ENCODE measurements at regions not wholly inside any gene's neighbourhood (a gene's known extent, or its start where the extent isn't known, plus 50 kb on each side); places are given as distances from the start of the nearest gene placed in this dataset.

DNA sequence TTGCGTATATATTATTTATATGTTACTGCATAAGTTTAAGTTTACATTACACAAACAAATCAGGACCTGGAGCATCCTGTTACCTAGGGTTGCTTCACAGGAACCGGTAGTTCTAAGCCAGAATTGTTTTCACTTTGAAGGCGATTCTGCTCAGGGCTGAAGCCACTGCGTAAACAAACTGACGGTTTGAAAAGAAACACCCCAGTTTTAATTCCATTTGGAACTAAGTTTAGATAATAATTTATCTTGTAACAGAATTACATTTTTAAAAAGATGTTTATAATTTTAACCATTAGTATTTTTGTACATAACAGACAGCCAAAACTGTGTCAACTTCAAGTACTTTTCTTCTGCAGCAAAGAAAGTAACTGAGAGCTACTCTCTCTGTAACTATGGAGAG lies 282.1 kb upstream of the LYPLAL1 start:
- H3K4me3 ChIP-seq (ENCODE audit: low read depth, low read length), result no peak overlapping the region
- in situ Hi-C loops (cut with HindIII; ENCODE audit: low sequenced_read_pairs), result no loop called here
- DNase-seq (ENCODE audit: low read depth, low spot score), result no peak
- TF ChIP-seq, protein P1, sequence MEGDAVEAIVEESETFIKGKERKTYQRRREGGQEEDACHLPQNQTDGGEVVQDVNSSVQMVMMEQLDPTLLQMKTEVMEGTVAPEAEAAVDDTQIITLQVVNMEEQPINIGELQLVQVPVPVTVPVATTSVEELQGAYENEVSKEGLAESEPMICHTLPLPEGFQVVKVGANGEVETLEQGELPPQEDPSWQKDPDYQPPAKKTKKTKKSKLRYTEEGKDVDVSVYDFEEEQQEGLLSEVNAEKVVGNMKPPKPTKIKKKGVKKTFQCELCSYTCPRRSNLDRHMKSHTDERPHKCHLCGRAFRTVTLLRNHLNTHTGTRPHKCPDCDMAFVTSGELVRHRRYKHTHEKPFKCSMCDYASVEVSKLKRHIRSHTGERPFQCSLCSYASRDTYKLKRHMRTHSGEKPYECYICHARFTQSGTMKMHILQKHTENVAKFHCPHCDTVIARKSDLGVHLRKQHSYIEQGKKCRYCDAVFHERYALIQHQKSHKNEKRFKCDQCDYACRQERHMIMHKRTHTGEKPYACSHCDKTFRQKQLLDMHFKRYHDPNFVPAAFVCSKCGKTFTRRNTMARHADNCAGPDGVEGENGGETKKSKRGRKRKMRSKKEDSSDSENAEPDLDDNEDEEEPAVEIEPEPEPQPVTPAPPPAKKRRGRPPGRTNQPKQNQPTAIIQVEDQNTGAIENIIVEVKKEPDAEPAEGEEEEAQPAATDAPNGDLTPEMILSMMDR (IDR thresholded peaks at IDR 0.05; ENCODE audit: low read depth, low read length), result no peak

DNA sequence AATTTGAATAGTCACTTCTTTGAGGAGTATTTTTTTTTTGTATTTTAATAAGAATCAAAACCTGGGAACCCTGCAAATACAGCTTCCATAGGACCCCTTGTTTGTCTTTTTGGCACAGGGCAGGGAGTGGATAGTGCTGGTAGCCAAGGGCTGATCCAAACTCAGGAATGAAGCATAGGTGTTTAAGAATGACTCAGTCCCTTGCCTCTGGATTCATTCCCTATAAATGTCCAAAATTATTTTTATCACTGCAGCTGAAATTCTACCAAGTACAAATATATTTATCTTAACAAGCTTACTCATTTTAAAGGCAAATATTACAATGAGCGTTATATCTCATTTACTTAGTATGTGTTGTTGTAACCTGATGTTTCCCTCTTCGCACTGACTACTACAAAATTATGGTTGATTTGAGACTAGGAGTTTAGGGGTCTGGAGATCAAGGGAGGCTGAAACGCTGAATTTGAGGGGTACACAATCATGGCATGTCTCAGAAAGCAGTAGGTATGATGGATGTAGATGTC lies 278.6 kb upstream of the LYPLAL1 start:
- TF ChIP-seq, protein P1 (IDR thresholded peaks at IDR 0.05; ENCODE audit: low read depth, low read length), result no peak
- DNase-seq (ENCODE audit: low read depth, low spot score), result no peak
- H3K4me3 ChIP-seq (ENCODE audit: low read depth, low read length), result no peak overlapping the region
- in situ Hi-C loops (cut with HindIII; ENCODE audit: low sequenced_read_pairs), result no loop called here

DNA sequence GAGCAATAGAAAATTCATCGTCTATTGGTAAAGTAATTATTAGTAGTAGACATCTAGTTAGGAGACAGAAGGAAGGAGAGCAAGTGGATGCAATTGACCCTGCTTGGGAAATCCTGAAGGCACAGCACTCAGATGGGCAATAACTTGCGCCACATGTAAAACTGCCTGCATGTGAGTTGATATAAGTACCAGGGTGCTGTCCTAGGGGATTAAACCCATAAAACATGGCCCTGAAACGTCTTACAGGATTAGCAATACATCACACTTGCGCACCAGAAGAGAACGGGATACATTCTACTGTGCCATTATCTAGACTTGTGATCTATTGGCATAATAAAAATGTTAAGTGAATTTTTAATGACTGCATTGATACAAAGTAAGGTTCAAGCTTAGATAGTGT lies 277.5 kb upstream of the LYPLAL1 start:
- DNase-seq (ENCODE audit: low read depth, low spot score), result no peak
- H3K4me3 ChIP-seq (ENCODE audit: low read depth, low read length), result no peak overlapping the region
- in situ Hi-C loops (cut with HindIII; ENCODE audit: low sequenced_read_pairs), result no loop called here
- TF ChIP-seq, protein P1 (IDR thresholded peaks at IDR 0.05; ENCODE audit: low read depth, low read length), result no peak

DNA sequence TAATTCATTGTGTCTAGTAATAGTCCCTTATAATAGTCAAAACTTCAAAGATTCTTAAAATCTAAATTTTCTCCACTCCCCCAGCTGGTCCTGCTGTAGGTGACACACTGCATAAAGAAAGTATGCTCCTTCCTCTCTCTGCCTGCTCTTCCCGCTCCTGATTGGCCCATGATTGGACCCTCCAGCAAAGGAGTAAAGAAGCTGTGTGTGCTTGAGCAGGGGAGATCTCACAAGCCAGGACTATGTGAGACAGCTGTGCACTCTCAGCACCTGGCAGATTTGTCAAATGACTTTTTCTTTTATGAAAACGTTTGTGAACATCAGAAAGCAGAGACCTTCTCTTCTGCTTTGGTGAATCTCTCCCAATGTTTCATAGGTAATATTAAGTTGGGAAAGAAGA lies 274.8 kb upstream of the LYPLAL1 start:
- in situ Hi-C loops (cut with HindIII; ENCODE audit: low sequenced_read_pairs), result no loop called here
- TF ChIP-seq, protein P1 (IDR thresholded peaks at IDR 0.05; ENCODE audit: low read depth, low read length), result no peak
- no peak overlapping the region for H3K4me3 ChIP-seq (ENCODE audit: low read depth, low read length)
- no peak for DNase-seq (ENCODE audit: low read depth, low spot score)

DNA sequence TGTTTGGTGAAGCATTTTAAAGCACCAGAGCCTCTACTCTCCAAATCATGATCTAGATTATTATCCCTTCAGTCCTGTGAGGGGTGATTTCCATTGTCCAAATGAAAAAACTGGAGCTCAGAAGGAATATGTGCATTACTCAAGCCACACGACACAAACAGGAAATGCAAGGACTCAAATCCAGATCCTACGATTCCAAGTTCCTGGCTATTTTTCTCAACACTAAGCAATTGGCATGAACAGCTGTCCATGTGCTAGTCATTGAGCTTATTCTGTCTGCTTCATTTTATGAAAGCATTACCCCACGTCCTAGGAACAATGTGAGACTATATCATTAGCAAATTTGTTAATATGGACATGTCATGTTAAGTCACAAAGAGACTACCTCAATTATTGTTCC lies 273.1 kb upstream of the LYPLAL1 start:
- TF ChIP-seq, protein P1 (IDR thresholded peaks at IDR 0.05; ENCODE audit: low read depth, low read length), result no peak
- no peak for DNase-seq (ENCODE audit: low read depth, low spot score)
- no peak overlapping the region for H3K4me3 ChIP-seq (ENCODE audit: low read depth, low read length)
- in situ Hi-C loops (cut with HindIII; ENCODE audit: low sequenced_read_pairs), result no loop called here

DNA sequence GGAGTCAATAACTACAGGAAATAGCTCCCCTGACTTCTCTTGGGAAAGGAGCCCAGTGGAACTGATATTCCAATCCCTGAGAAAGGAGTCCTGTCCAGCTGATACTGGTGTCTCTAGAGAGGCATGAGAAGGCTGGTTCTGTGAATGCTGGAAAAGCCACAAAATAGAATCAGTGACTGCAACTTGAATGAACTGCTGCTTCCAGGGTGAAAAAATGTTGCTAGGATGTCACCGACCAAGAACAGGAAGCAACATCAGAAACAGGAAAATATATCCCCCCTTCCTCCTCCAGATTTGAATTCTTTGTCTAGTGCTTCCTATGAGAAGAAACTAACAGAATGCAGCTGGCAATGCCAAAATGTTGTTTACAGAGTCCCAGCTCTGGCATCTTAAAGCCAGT lies 269.3 kb upstream of the LYPLAL1 start:
- H3K4me3 ChIP-seq (ENCODE audit: low read depth, low read length), result no peak overlapping the region
- in situ Hi-C loops (cut with HindIII; ENCODE audit: low sequenced_read_pairs), result no loop called here
- TF ChIP-seq, protein P1 (IDR thresholded peaks at IDR 0.05; ENCODE audit: low read depth, low read length), result no peak
- no peak for DNase-seq (ENCODE audit: low read depth, low spot score)

DNA sequence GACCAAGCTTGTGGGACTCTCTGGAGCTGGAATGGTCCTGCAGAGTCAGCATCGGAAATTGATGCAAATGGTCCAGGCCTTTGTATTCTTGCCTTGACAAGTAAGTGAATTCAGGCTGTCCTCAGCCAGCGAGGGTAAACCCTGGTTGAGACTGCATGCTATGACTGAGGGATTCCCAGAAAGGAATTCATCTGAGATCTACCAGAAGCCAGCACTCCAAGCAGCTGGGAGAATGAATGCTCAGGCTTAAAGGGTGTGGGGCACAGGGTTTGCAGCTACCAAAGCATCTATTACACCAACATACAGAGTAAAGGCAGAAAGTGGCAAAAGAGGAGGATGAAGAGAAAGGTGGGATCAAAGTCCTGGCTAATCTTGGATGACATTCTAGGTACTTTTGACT lies 257.0 kb upstream of the LYPLAL1 start:
- in situ Hi-C loops (cut with HindIII; ENCODE audit: low sequenced_read_pairs), result no loop called here
- no peak overlapping the region for H3K4me3 ChIP-seq (ENCODE audit: low read depth, low read length)
- no peak for DNase-seq (ENCODE audit: low read depth, low spot score)
- TF ChIP-seq, protein P1 (IDR thresholded peaks at IDR 0.05; ENCODE audit: low read depth, low read length), result no peak

All from astrocyte of the spinal cord (primary cell).